B cell (primary cell): ENCODE measurements at regions not wholly inside any gene's neighbourhood (a gene's known extent, or its start where the extent isn't known, plus 50 kb on each side); places are given as distances from the start of the nearest gene placed in this dataset.

Experiments
- CTCF ChIP-seq: fragments of 200-600 bp; IDR thresholded peaks from one replicate; pipeline ENCODE4 v1.8.0; 2022; ENCODE audit warnings: antibody characterized with exemption, mild to moderate bottlenecking
- EZH2 ChIP-seq: IDR thresholded peaks from 2 replicates; pipeline ENCODE4 v1.6.1; 2012; ENCODE audit warnings: borderline replicate concordance, low read depth, mild to moderate bottlenecking, moderate library complexity, low read length; ENCODE audit not compliant: insufficient read depth, poor library complexity, severe bottlenecking

GRCh38 chr9:106755736-106756135 lies 107.2 kb upstream of the ZNF462 start:
- TF ChIP-seq EZH2 (no peak), CTCF (no peak)
